ENCODE measurements at regions not wholly inside any gene's neighbourhood (a gene's known extent, or its start where the extent isn't known, plus 50 kb on each side); places are given as distances from the start of the nearest gene placed in this dataset.

DNA sequence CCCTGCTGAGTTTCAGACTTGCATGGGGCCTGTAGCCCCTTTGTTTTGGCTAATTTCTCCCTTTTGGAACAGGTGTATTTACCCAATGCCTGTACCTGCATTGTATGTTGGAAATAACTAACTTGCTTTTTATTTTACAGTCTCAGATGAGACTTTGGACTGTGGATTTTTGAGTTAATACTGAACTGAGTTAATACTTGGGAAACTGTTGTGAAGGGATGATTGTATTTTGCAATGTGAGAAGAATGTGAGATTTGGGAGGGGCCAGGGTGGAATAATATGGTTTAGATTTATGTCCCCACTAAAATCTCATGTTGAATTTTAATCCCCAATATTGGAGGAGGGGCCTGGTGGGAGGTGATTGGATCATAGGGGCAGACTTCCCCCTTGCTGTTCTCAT lies 99.1 kb upstream of the IRAK1BP1 start:
- Histone ChIP-seq H3K4me1 (ENCODE audit: control insufficient read depth, insufficient read depth, low read length) (no peaks in the 10 kb centered on the region), H3K4me3 (ENCODE audit: low read depth in 2 of 2, low read length in 2 of 2) (no peak overlapping the region), H3K27me3 (ENCODE audit: control insufficient read depth, insufficient read depth, low read length) (no peaks in the 10 kb centered on the region), H3K27ac (ENCODE audit: low read length) (no peak overlapping the region), H3K9me3 (ENCODE audit: control insufficient read depth, insufficient read depth, low read depth, low read length) (no peaks in the 10 kb centered on the region), H3K36me3 (ENCODE audit: control insufficient read depth, insufficient read depth, low read length) (no peaks in the 10 kb centered on the region)
- CTCF ChIA-PET = no interaction called here
- BruUV-seq (replicated peaks) = no TSS peak
- DNase-seq (ENCODE audit: low read depth, low spot score) (no peak), ATAC-seq (no peak)
- TF ChIP-seq SIN3A (IDR thresholded peaks at IDR 0.05; ENCODE audit: borderline replicate concordance, insufficient read depth, low read depth, low read length) (no peak), TCF7L2 (IDR thresholded peaks at IDR 0.05; ENCODE audit: low read depth, low read length) (no peak), POLR2AphosphoS5 (IDR thresholded peaks at IDR 0.05; ENCODE audit: low read depth, low read length) (no peak)
- TF ChIP-seq, protein P1, sequence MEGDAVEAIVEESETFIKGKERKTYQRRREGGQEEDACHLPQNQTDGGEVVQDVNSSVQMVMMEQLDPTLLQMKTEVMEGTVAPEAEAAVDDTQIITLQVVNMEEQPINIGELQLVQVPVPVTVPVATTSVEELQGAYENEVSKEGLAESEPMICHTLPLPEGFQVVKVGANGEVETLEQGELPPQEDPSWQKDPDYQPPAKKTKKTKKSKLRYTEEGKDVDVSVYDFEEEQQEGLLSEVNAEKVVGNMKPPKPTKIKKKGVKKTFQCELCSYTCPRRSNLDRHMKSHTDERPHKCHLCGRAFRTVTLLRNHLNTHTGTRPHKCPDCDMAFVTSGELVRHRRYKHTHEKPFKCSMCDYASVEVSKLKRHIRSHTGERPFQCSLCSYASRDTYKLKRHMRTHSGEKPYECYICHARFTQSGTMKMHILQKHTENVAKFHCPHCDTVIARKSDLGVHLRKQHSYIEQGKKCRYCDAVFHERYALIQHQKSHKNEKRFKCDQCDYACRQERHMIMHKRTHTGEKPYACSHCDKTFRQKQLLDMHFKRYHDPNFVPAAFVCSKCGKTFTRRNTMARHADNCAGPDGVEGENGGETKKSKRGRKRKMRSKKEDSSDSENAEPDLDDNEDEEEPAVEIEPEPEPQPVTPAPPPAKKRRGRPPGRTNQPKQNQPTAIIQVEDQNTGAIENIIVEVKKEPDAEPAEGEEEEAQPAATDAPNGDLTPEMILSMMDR (IDR thresholded peaks at IDR 0.05) = no peak
- TF ChIP-seq, protein P2, sequence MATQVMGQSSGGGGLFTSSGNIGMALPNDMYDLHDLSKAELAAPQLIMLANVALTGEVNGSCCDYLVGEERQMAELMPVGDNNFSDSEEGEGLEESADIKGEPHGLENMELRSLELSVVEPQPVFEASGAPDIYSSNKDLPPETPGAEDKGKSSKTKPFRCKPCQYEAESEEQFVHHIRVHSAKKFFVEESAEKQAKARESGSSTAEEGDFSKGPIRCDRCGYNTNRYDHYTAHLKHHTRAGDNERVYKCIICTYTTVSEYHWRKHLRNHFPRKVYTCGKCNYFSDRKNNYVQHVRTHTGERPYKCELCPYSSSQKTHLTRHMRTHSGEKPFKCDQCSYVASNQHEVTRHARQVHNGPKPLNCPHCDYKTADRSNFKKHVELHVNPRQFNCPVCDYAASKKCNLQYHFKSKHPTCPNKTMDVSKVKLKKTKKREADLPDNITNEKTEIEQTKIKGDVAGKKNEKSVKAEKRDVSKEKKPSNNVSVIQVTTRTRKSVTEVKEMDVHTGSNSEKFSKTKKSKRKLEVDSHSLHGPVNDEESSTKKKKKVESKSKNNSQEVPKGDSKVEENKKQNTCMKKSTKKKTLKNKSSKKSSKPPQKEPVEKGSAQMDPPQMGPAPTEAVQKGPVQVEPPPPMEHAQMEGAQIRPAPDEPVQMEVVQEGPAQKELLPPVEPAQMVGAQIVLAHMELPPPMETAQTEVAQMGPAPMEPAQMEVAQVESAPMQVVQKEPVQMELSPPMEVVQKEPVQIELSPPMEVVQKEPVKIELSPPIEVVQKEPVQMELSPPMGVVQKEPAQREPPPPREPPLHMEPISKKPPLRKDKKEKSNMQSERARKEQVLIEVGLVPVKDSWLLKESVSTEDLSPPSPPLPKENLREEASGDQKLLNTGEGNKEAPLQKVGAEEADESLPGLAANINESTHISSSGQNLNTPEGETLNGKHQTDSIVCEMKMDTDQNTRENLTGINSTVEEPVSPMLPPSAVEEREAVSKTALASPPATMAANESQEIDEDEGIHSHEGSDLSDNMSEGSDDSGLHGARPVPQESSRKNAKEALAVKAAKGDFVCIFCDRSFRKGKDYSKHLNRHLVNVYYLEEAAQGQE (IDR thresholded peaks at IDR 0.05; ENCODE audit: insufficient read depth in 1 of 2, low read depth in 2 of 2, low read length in 1 of 2) = no peak
- POLR2A ChIA-PET = no interaction called here
- intact Hi-C loops (cut with micrococcal nuclease; ENCODE audit: unreplicated experiment) (no loop called here), in situ Hi-C loops (cut with HindIII; ENCODE audit: low pct_unique_long_range_greater_than_20kb, low sequenced_read_pairs) (no loop called here)

DNA sequence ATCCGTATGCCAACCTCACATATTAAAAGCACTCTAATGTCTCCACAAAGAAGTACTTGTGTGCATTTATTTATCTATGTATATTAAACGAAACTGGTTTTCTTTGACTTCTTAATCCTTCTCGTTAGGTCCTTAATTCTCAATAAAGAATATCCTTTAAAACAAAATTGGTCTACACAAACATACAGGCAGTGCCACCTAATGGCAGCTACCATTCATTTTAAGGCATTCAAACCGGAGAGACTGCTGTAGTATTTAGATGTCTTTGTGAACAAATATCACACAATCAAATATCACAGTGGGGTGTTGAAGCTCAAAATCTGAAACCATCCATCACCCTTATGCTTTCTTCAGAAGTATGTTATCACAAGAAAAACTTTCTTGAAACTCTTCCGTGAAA lies 96.6 kb upstream of the IRAK1BP1 start:
- H3K4me1 ChIP-seq (ENCODE audit: control insufficient read depth, insufficient read depth, low read length) = no peaks in the 10 kb centered on the region
- TF ChIP-seq, protein P2 (IDR thresholded peaks at IDR 0.05; ENCODE audit: insufficient read depth in 1 of 2, low read depth in 2 of 2, low read length in 1 of 2) = no peak
- TF ChIP-seq POLR2AphosphoS5 (IDR thresholded peaks at IDR 0.05; ENCODE audit: low read depth, low read length) = no peak
- TF ChIP-seq TCF7L2 (IDR thresholded peaks at IDR 0.05; ENCODE audit: low read depth, low read length) = no peak
- TF ChIP-seq, protein P1 (IDR thresholded peaks at IDR 0.05) = no peak; the same call in 1 of the 2 replicates
- no peak for TF ChIP-seq SIN3A (IDR thresholded peaks at IDR 0.05; ENCODE audit: borderline replicate concordance, insufficient read depth, low read depth, low read length)
- BruUV-seq (replicated peaks) = no TSS peak
- CTCF ChIA-PET = no interaction called here
- no peak overlapping the region for H3K27ac ChIP-seq (ENCODE audit: low read length)
- intact Hi-C loops (cut with micrococcal nuclease; ENCODE audit: unreplicated experiment) (no loop called here), in situ Hi-C loops (cut with HindIII; ENCODE audit: low pct_unique_long_range_greater_than_20kb, low sequenced_read_pairs) (no loop called here)
- H3K9me3 ChIP-seq (ENCODE audit: control insufficient read depth, insufficient read depth, low read depth, low read length) = no peaks in the 10 kb centered on the region
- DNase-seq (ENCODE audit: low read depth, low spot score) (no peak), ATAC-seq (no peak)
- POLR2A ChIA-PET = no interaction called here
- no peak overlapping the region for H3K4me3 ChIP-seq (ENCODE audit: low read depth in 2 of 2, low read length in 2 of 2)
- H3K27me3 ChIP-seq (ENCODE audit: control insufficient read depth, insufficient read depth, low read length) = no peaks in the 10 kb centered on the region
- H3K36me3 ChIP-seq (ENCODE audit: control insufficient read depth, insufficient read depth, low read length) = no peaks in the 10 kb centered on the region

Measured in Panc1 (cell line).